ACC112 (cell line): ENCODE measurements at regions not wholly inside any gene's neighbourhood (a gene's known extent, or its start where the extent isn't known, plus 50 kb on each side); places are given as distances from the start of the nearest gene placed in this dataset.
"Not testable (repeated sequence)": the region's sequence is repeated elsewhere in the genome, so short reads cannot be mapped to it uniquely, and the experiment has no call there.

Experiments used
- H2AFZ ChIP-seq: fragments of 200-600 bp; sonication (generic); one replicate; pipeline ENCODE4 v1.6.0; 2017; ENCODE audit warnings: antibody characterized with exemption, low read length; ENCODE audit not compliant: unreplicated experiment
- H3K27ac ChIP-seq: fragments of 200-600 bp; sonication (generic); 2 replicates; pipeline ENCODE4 v1.5.1; 2014; ENCODE audit warnings: low read depth, mild to moderate bottlenecking, antibody characterized with exemption, low read length, moderate library complexity
- H3K27me3 ChIP-seq: fragments of 200-600 bp; sonication (generic); 2 replicates; pipeline ENCODE4 v1.6.1; 2014; ENCODE audit warnings: mild to moderate bottlenecking, antibody characterized with exemption, low read length, moderate library complexity, mixed read lengths; ENCODE audit not compliant: insufficient read depth
- H3K36me3 ChIP-seq: fragments of 200-600 bp; sonication (generic); 2 replicates; pipeline ENCODE4 v1.6.1; 2016; ENCODE audit warnings: mild to moderate bottlenecking, antibody characterized with exemption, low read length, moderate library complexity, mixed read lengths; ENCODE audit not compliant: insufficient read depth
- H3K4me1 ChIP-seq: fragments of 200-600 bp; sonication (generic); one replicate; pipeline ENCODE4 v1.6.1; 2016; ENCODE audit warnings: low read length, mixed read lengths; ENCODE audit not compliant: insufficient read depth, unreplicated experiment, control insufficient read depth
- H3K4me3 ChIP-seq: fragments of 200-600 bp; sonication (generic); 2 replicates; pipeline ENCODE4 v1.5.1; 2014; ENCODE audit warnings: mild to moderate bottlenecking, low read depth, low read length
- H3K79me2 ChIP-seq: fragments of 200-600 bp; sonication (generic); one replicate; pipeline ENCODE4 v1.6.0; 2016; ENCODE audit warnings: low read length; ENCODE audit not compliant: control insufficient read depth, unreplicated experiment, insufficient read depth

DNA sequence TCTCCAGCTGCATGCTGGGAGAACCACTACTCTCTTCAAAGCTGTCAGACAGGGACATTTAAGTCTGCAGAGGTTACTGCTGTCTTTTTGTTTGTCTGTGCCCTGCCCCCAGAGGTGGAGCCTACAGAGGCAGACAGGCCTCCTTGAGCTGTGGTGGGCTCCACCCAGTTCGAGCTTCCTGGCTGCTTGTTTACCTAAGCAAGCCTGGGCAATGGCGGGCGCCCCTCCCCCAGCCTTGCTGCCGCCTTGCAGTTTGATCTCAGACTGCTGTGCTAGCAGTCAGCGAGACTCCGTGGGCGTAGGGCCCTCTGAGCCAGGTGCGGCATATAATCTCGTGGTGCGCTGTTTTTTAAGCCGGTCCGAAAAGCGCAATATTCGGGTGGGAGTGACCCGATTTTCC is 215.0 kb downstream of the STIM2 start:
- not testable (repeated sequence) for H3K36me3 ChIP-seq, H2AFZ ChIP-seq, H3K79me2 ChIP-seq, H3K4me1 ChIP-seq, H3K27ac ChIP-seq, H3K4me3 ChIP-seq
- H3K27me3 ChIP-seq = peaks cover 17% of the 10 kb centered on the region

- Histone ChIP-seq H3K79me2 (no peaks in the 10 kb centered on the region), H3K4me1 (no peaks in the 10 kb centered on the region), H3K36me3 (no peaks in the 10 kb centered on the region), H3K27ac (no peak overlapping the region), H3K4me3 (no peak overlapping the region), H2AFZ (no peak overlapping the region), H3K27me3 (peaks cover 51% of the 10 kb centered on the region)
Observed at GRCh38 chr4:27078934-27079455, 218.4 kb downstream of the STIM2 start.

- Histone ChIP-seq H3K27me3 (peaks cover 81% of the 10 kb centered on the region), H2AFZ (no peak overlapping the region), H3K4me3 (no peak overlapping the region), H3K36me3 (no peaks in the 10 kb centered on the region), H3K27ac (no peak overlapping the region), H3K79me2 (no peaks in the 10 kb centered on the region), H3K4me1 (peaks cover 3% of the 10 kb centered on the region)
Observed at GRCh38 chr4:27081675-27082586, 221.3 kb downstream of the STIM2 start.

- Histone ChIP-seq H3K36me3 (no peaks in the 10 kb centered on the region), H3K4me3 (no peak overlapping the region), H3K27ac (no peak overlapping the region), H3K27me3 (peaks cover 86% of the 10 kb centered on the region), H2AFZ (no peak overlapping the region), H3K79me2 (no peaks in the 10 kb centered on the region), H3K4me1 (peaks cover 3% of the 10 kb centered on the region)
Observed at GRCh38 chr4:27082776-27083175, 222.1 kb downstream of the STIM2 start.

GRCh38 chr4:27084685-27085361 is 224.2 kb downstream of the STIM2 start:
- Histone ChIP-seq H3K79me2 (no peaks in the 10 kb centered on the region), H3K36me3 (no peaks in the 10 kb centered on the region), H3K27me3 (peaks cover 97% of the 10 kb centered on the region), H3K27ac (no peak overlapping the region), H3K4me1 (peaks cover 3% of the 10 kb centered on the region), H2AFZ (peak overlapping the region; percentile 10), H3K4me3 (peak overlapping the region; percentile 41)

GRCh38 chr4:27085396-27085795 is 224.8 kb downstream of the STIM2 start:
- Histone ChIP-seq H3K4me1 (peaks cover 3% of the 10 kb centered on the region), H3K27me3 (peaks cover 97% of the 10 kb centered on the region), H3K4me3 (peak overlapping the region; percentile 41; the same call in 1 of the 2 replicates)

DNA sequence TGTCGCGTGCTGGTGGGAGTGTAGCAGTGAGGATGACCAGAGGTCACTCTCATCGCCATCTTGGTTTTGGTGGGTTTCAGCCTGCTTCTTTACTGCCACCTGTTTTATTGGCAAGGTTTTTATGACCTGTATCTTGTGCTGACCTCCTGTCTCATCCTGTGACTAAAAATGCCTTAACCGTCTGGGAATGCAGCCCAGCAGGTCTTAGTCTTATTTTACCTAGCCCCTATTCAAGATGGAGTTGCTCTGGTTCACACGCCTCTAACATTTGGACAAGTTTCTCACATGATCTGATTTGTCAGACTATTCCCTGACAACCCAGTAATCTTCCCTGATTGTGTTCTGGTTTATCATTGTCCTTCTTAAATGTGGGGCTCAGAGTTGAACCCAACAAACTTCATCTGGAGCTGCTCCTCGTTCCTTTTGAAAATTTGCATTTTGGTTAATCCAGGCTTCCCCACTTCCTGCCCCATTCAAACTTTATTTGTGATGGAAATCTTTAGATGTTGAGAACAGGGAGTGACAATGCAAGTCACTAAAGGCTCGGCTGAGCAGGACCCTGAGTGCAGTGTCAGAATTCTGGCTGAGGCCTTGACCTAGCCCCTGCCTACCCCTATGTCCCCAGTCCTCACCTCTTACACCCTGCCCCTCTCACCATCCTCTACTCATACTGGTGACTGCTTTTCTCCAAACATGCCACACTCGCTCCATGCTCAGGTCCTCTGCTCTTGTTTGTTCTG is 226.8 kb downstream of the STIM2 start:
- Histone ChIP-seq H3K79me2 (no peaks in the 10 kb centered on the region), H3K4me3 (no peak overlapping the region), H3K36me3 (no peaks in the 10 kb centered on the region), H3K27ac (no peak overlapping the region), H3K27me3 (peaks cover 96% of the 10 kb centered on the region), H3K4me1 (peaks cover 3% of the 10 kb centered on the region), H2AFZ (no peak overlapping the region)

More at GRCh38 chr4:27085396-27085795, 224.8 kb downstream of the STIM2 start:
- H3K79me2 ChIP-seq = no peaks in the 10 kb centered on the region
- no peak overlapping the region for H3K27ac ChIP-seq
- H3K36me3 ChIP-seq = no peaks in the 10 kb centered on the region
- no peak overlapping the region for H2AFZ ChIP-seq

- peaks cover 94% of the 10 kb centered on the region for H3K27me3 ChIP-seq
- no peak overlapping the region for H2AFZ ChIP-seq
- no peaks in the 10 kb centered on the region for H3K79me2 ChIP-seq
- no peak overlapping the region for H3K4me3 ChIP-seq
- H3K27ac ChIP-seq = no peak overlapping the region
- H3K4me1 ChIP-seq = peaks cover 3% of the 10 kb centered on the region
- no peaks in the 10 kb centered on the region for H3K36me3 ChIP-seq
Observed at GRCh38 chr4:27088491-27088890, 227.8 kb downstream of the STIM2 start.

DNA sequence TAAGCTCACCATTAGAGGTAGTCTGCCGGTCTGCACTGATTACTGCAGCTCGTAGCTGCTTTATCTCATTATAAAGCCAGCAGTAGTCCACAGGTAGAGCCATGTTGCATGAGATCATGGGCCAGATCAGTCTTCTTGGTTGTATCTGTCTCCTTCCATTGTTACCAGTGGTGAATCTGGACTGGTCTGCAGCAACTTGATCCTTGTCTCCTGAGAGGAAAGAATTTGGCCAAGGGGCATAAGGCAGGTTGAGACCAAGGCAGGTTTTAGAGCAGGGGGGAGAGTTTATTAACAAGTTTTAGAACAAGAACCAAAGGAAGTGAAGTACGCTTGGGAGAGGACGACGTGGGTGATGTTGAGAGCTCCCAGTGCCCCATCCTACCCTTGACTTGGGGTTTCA is 228.5 kb downstream of the STIM2 start:
- H3K4me1 ChIP-seq = peaks cover 3% of the 10 kb centered on the region
- H2AFZ ChIP-seq = no peak overlapping the region
- no peak overlapping the region for H3K27ac ChIP-seq
- H3K79me2 ChIP-seq = no peaks in the 10 kb centered on the region
- H3K4me3 ChIP-seq = no peak overlapping the region
- no peaks in the 10 kb centered on the region for H3K36me3 ChIP-seq
- H3K27me3 ChIP-seq = peaks cover 90% of the 10 kb centered on the region

DNA sequence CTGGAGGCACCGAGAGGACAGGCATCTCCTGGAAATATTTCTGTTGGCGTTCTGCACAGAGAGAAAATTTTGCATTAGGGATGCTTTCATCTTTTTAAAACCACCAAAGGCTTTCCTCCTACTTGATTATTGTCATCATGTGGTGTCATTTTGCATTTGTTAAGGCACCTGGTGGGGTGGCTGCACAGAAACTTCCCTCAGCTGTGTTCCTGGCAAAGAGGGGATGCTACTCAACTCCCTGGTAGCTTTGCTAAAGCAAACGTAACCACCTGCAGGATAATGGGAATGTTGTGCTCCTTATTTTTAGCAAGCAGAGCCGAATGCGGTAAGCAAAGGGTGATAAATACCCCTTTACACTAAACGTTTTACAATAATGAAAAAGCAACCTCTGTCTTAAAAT is 229.8 kb downstream of the STIM2 start:
- Histone ChIP-seq H2AFZ (no peak overlapping the region), H3K4me1 (peaks cover under 1% of the 10 kb centered on the region)

More for the DNA sequence above, 229.8 kb downstream of the STIM2 start:
- Histone ChIP-seq H3K27ac (no peak overlapping the region), H3K27me3 (peaks cover 85% of the 10 kb centered on the region), H3K79me2 (no peaks in the 10 kb centered on the region), H3K36me3 (no peaks in the 10 kb centered on the region), H3K4me3 (no peak overlapping the region)
